K562 (cell line): ENCODE measurements at regions not wholly inside any gene's neighbourhood (a gene's known extent, or its start where the extent isn't known, plus 50 kb on each side); places are given as distances from the start of the nearest gene placed in this dataset.

Experiments used
- ATAC-seq: fragments of 200-7000 bp; cut with Tn5 transposase; 3 replicates; pipeline ENCODE4 v1.9.1; 2020; ENCODE audit warnings: moderate library complexity
- BruUV-seq: library from RNA; stranded (reverse); fragments of 400-500 nt; replicated peaks from 2 replicates; lab custom pipeline; 2021; lab: Mats Ljungman, UMichigan
- CTCF ChIA-PET: fragments of 300-600 bp; formaldehyde crosslinking; extraction: SDS; loops from one replicate; lab custom pipeline; 2021; ENCODE audit warnings: low intra/inter-chr PET ratio; lab: Yijun Ruan, JAX
- POLR2A ChIA-PET: fragments of 300-600, 350-650 bp; sonication (Branson Sonifier 250); formaldehyde crosslinking; extraction: SDS; loops from one replicate; lab custom pipeline; 2021; ENCODE audit warnings: antibody characterized with exemption, inconsistent platforms; lab: Yijun Ruan, JAX
- DNase-seq, 4 experiments: peaks; one replicate each; pipeline versions ENCODE4 v3.0.0 to v3.0.0-alpha.2; 2011 to 2018; ENCODE audit warnings: low spot score in 3 of 4, mixed read lengths in 3 of 4; ENCODE audit errors: extremely low read depth in 1 of 4
- FAIRE-seq: peaks from 2 replicates; lab custom pipeline; 2011; peaks lifted over from hg19 to GRCh38; lab: Jason Lieb, UNC
- H2AFZ ChIP-seq: 2 replicates; pipeline ENCODE4 v1.6.0; 2011; ENCODE audit warnings: low read depth, low read length, control low read depth, inconsistent platforms
- H3K27ac ChIP-seq: fragments of 200-600 bp; 3 replicates; pipeline ENCODE4 v1.8.0; 2011; ENCODE audit warnings: low read depth, mild to moderate bottlenecking, control low read depth, inconsistent platforms, low read length, moderate library complexity, mixed read lengths; ENCODE audit errors: extremely low read depth
- H3K27me3 ChIP-seq, 2 experiments: fragments of 300-600 bp in 1 of 2; 2 replicates in 1 of 2; 3 replicates in 1 of 2; pipeline versions ENCODE4 v1.6.0 to v1.8.0; 2011; ENCODE audit warnings: inconsistent platforms in 2 of 2, low read length in 2 of 2, mild to moderate bottlenecking in 1 of 2, mixed read lengths in 1 of 2, moderate library complexity in 1 of 2; ENCODE audit not compliant: control insufficient read depth in 2 of 2, insufficient read depth in 2 of 2
- H3K36me3 ChIP-seq: fragments of 300-600 bp; 3 replicates; pipeline ENCODE4 v1.8.0; 2011; ENCODE audit warnings: mild to moderate bottlenecking, low read length, inconsistent platforms; ENCODE audit not compliant: control insufficient read depth, insufficient read depth
- H3K4me1 ChIP-seq, 2 experiments: fragments of 200-600 bp in 1 of 2; replicated peaks in 1 of 2; 2 replicates in 1 of 2; 3 replicates in 1 of 2; pipeline versions ENCODE4 v1.5.1 to v1.8.0; 2011; ENCODE audit warnings: inconsistent platforms in 2 of 2, low read length in 2 of 2, mild to moderate bottlenecking in 1 of 2, mixed read lengths in 1 of 2, moderate library complexity in 1 of 2; ENCODE audit not compliant: control insufficient read depth in 2 of 2, insufficient read depth in 2 of 2
- H3K4me2 ChIP-seq: 2 replicates; pipeline ENCODE4 v1.6.1; 2011; ENCODE audit warnings: low read length, control low read depth, inconsistent platforms, mixed read lengths; ENCODE audit not compliant: insufficient read depth
- H3K4me3 ChIP-seq: fragments of 200-600 bp; sonication (generic), shearing (Covaris generic); 2 replicates; pipeline ENCODE4 v1.5.1; 2016; ENCODE audit warnings: control low read depth, inconsistent platforms
- H3K79me2 ChIP-seq: fragments of 200-600 bp; 3 replicates; pipeline ENCODE4 v1.8.0; 2011; ENCODE audit warnings: low read length, inconsistent platforms; ENCODE audit not compliant: control insufficient read depth, insufficient read depth
- H3K9ac ChIP-seq, 2 experiments: 2 replicates each; pipeline versions ENCODE4 v1.6.0 to v1.6.1; 2011; ENCODE audit warnings: low read depth in 2 of 2, low read length in 2 of 2, control low read depth in 1 of 2, inconsistent platforms in 1 of 2, mild to moderate bottlenecking in 1 of 2, mixed read lengths in 1 of 2; ENCODE audit not compliant: insufficient read depth in 1 of 2
- H3K9me1 ChIP-seq: one replicate; pipeline ENCODE4 v1.6.0; 2011; ENCODE audit warnings: inconsistent platforms, mild to moderate bottlenecking, low read length, moderate library complexity; ENCODE audit not compliant: control insufficient read depth, insufficient read depth
- H3K9me3 ChIP-seq: replicated peaks from 2 replicates; pipeline ENCODE4 v1.5.1; 2011; ENCODE audit warnings: low read depth, low read length, inconsistent platforms; ENCODE audit not compliant: control insufficient read depth, insufficient read depth
- H4K20me1 ChIP-seq: replicated peaks from 2 replicates; pipeline ENCODE4 v1.6.1; 2011; ENCODE audit warnings: low read length, inconsistent platforms, mixed read lengths; ENCODE audit not compliant: control insufficient read depth, insufficient read depth
- CREM ChIP-seq: IDR thresholded peaks from 2 replicates; pipeline ENCODE4 v1.6.1; 2014; ENCODE audit warnings: antibody characterized with exemption, low read depth
- HNRNPL ChIP-seq: fragments of 200-400 bp; formaldehyde crosslinking; IDR thresholded peaks from 2 replicates; pipeline ENCODE4 v1.6.1; 2017; ENCODE audit warnings: low read depth, mild to moderate bottlenecking, low read length
- ILF3 ChIP-seq: fragments of 450-650 bp; IDR thresholded peaks from 2 replicates; pipeline ENCODE4 v1.6.1; 2018; ENCODE audit warnings: antibody characterized with exemption, mild to moderate bottlenecking, moderate library complexity, borderline replicate concordance
- ZC3H4 ChIP-seq: sonication (generic); formaldehyde crosslinking; IDR thresholded peaks from 2 replicates; pipeline ENCODE4 v1.9.0; 2021; ENCODE audit warnings: missing genetic modification reagents, borderline replicate concordance
- ZNF134 ChIP-seq: fragments of 250-450 bp; sonication (Bioruptor Pico); conservative IDR thresholded peaks from 2 replicates; pipeline ENCODE4 v1.4.0; 2020
- ZNF165 ChIP-seq: fragments of 250-450 bp; sonication (Bioruptor Pico); IDR thresholded peaks from 2 replicates; pipeline ENCODE4 v1.4.0; 2020; ENCODE audit warnings: borderline replicate concordance
- ZNF184 ChIP-seq: sonication (generic); formaldehyde crosslinking; IDR thresholded peaks from 2 replicates; pipeline ENCODE4 v1.5.0; 2020; ENCODE audit warnings: missing genetic modification reagents
- ZNF57 ChIP-seq: fragments of 450-650 bp; formaldehyde crosslinking; IDR thresholded peaks from 2 replicates; pipeline ENCODE4 v1.4.0; 2020; ENCODE audit warnings: mild to moderate bottlenecking, moderate library complexity
- WGBS: fragments of 100-300 bp; shearing (Covaris generic); methylation state at CpG from one replicate; pipeline ENCODE4 v1.1.6; 2016; ENCODE audit warnings: low coverage, mixed read lengths; ENCODE audit not compliant: insufficient coverage; ENCODE audit errors: missing lambda C conversion rate; 5-methylcytosine and 5-hydroxymethylcytosine counted together
- in situ Hi-C: fragments of 300-500 bp; cut with MboI; formaldehyde crosslinking; loops from 4 replicates; pipeline ENCODE4 v1.15.0; 2018; ENCODE audit warnings: inconsistent platforms, mixed read lengths
- intact Hi-C: fragments of 100-400 bp; cut with micrococcal nuclease; formaldehyde crosslinking; loops from 2 replicates; pipeline ENCODE4 v1.14.2; 2022
- TF ChIP-seq, protein P1 (sequence below): fragments of 250-450 bp; sonication (Bioruptor Pico); IDR thresholded peaks from 2 replicates; pipeline ENCODE4 v1.4.0; 2020; ENCODE audit warnings: mild to moderate bottlenecking, moderate library complexity
- TF ChIP-seq, protein P2 (sequence below): fragments of 450-650 bp; IDR thresholded peaks from 2 replicates; pipeline ENCODE4 v1.6.1; 2018; ENCODE audit warnings: mild to moderate bottlenecking, low read depth; ENCODE audit not compliant: partially characterized antibody

DNA sequence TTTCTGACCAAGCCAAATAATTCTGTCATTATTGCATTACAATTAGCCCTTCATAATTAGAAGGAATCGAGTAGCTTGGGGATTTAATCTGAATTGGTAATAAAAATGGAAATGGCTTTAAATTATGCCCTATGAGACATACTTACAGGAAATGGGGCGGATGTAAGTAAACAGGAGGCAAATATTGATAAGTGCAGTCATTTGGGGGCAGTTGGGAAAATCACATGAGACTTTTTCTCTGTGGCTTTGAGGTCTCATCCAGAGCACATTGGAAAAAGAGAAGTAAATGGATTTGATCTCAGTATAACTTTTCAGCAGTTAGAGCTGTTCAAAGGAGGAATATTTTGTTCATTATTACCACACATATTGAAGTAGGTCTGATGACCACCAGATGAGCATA, 307.8 kb upstream of the POM121L12 start (continued):
- no peak for TF ChIP-seq ZNF165
- TF ChIP-seq, protein P1, sequence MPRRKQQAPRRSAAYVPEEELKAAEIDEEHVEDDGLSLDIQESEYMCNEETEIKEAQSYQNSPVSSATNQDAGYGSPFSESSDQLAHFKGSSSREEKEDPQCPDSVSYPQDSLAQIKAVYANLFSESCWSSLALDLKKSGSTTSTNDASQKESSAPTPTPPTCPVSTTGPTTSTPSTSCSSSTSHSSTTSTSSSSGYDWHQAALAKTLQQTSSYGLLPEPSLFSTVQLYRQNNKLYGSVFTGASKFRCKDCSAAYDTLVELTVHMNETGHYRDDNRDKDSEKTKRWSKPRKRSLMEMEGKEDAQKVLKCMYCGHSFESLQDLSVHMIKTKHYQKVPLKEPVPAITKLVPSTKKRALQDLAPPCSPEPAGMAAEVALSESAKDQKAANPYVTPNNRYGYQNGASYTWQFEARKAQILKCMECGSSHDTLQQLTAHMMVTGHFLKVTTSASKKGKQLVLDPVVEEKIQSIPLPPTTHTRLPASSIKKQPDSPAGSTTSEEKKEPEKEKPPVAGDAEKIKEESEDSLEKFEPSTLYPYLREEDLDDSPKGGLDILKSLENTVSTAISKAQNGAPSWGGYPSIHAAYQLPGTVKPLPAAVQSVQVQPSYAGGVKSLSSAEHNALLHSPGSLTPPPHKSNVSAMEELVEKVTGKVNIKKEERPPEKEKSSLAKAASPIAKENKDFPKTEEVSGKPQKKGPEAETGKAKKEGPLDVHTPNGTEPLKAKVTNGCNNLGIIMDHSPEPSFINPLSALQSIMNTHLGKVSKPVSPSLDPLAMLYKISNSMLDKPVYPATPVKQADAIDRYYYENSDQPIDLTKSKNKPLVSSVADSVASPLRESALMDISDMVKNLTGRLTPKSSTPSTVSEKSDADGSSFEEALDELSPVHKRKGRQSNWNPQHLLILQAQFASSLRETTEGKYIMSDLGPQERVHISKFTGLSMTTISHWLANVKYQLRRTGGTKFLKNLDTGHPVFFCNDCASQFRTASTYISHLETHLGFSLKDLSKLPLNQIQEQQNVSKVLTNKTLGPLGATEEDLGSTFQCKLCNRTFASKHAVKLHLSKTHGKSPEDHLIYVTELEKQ (CRISPR knock-in tag) = no peak
- no peak for TF ChIP-seq HNRNPL
- TF ChIP-seq, protein P2, sequence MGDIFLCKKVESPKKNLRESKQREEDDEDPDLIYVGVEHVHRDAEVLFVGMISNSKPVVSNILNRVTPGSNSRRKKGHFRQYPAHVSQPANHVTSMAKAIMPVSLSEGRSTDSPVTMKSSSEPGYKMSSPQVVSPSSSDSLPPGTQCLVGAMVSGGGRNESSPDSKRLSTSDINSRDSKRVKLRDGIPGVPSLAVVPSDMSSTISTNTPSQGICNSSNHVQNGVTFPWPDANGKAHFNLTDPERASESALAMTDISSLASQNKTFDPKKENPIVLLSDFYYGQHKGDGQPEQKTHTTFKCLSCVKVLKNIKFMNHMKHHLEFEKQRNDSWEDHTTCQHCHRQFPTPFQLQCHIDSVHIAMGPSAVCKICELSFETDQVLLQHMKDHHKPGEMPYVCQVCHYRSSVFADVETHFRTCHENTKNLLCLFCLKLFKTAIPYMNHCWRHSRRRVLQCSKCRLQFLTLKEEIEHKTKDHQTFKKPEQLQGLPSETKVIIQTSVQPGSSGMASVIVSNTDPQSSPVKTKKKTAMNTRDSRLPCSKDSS = no peak
- TF ChIP-seq, all 486 proteins: peak for 0

DNA sequence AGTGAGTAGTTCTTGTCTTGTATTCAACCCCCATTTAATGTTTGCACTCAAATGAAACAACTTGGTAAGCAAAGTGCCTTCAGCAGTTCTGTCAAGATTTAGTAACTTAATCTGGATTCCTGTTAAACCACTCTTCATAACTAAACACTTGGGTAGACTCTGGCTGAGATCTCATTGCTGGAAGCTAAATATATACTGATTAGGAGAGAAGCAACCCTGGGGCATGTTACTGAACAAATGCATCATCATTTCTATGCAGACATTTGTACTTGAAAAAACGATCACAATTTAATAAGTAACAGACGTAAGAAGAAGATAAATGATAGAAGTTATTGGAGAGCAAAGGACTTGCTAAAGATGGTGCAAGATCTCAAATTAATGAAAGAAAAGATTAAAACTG, 308.4 kb upstream of the POM121L12 start:
- in situ Hi-C loops = loop anchor here (25.0 kb wide), 1 partner anchor 1140 kb away; no protein-coding TSS in a partner anchor
- no peak for FAIRE-seq
- H3K9ac ChIP-seq = no peak overlapping the region
- 0% methylated on average over 2 of the region's 2 CpGs for WGBS
- CTCF ChIA-PET = no interaction called here
- H3K27ac ChIP-seq = no peak overlapping the region
- no peaks in the 10 kb centered on the region for H3K36me3 ChIP-seq
- H3K4me1 ChIP-seq = no peaks in the 10 kb centered on the region
- intact Hi-C loops = no loop called here
- DNase-seq = no peak
- H3K4me2 ChIP-seq = no peak overlapping the region
- no peak for ATAC-seq
- POLR2A ChIA-PET = no interaction called here
- no peaks in the 10 kb centered on the region for H3K9me1 ChIP-seq
- H4K20me1 ChIP-seq = no peaks in the 10 kb centered on the region
- TF ChIP-seq CREM = no peak
- TF ChIP-seq ZNF57 = no peak
- TF ChIP-seq ZNF184 (CRISPR knock-in tag) = no peak
- TF ChIP-seq ZNF134 (CRISPR knock-in tag) = no peak
- TF ChIP-seq ILF3 = no peak
- TF ChIP-seq ZC3H4 (CRISPR knock-in tag) = no peak
- TF ChIP-seq, all 486 proteins: peak for 0
- no peaks in the 10 kb centered on the region for H3K27me3 ChIP-seq
- no TSS peak for BruUV-seq
- H3K9me3 ChIP-seq = no peaks in the 10 kb centered on the region
- H3K79me2 ChIP-seq = no peaks in the 10 kb centered on the region
- H3K4me3 ChIP-seq = no peak overlapping the region
- no peak overlapping the region for H2AFZ ChIP-seq
